OCI-LY1 (cell line): ENCODE measurements at regions not wholly inside any gene's neighbourhood (a gene's known extent, or its start where the extent isn't known, plus 50 kb on each side); places are given as distances from the start of the nearest gene placed in this dataset.

Experiments used
- H2AFZ ChIP-seq: fragments of 200-600 bp; sonication (generic), shearing (Covaris generic); 2 replicates; pipeline ENCODE4 v1.6.0; 2014; ENCODE audit warnings: antibody characterized with exemption, mild to moderate bottlenecking, low read length
- H3F3A ChIP-seq: fragments of 200-600 bp; sonication (generic), shearing (Covaris generic); 2 replicates; pipeline ENCODE4 v1.6.0; 2014; ENCODE audit warnings: mild to moderate bottlenecking, antibody characterized with exemption, low read length, moderate library complexity; ENCODE audit not compliant: insufficient read depth
- H3K27ac ChIP-seq: fragments of 200-600 bp; sonication (generic); 2 replicates; pipeline ENCODE4 v1.5.1; 2014; ENCODE audit warnings: low read length, mixed run types, mild to moderate bottlenecking, low read depth; ENCODE audit not compliant: poor library complexity, severe bottlenecking
- H3K27me3 ChIP-seq: fragments of 200-600 bp; sonication (generic); 2 replicates; pipeline ENCODE4 v1.6.0; 2014; ENCODE audit warnings: antibody characterized with exemption, mild to moderate bottlenecking, low read length, moderate library complexity; ENCODE audit not compliant: insufficient read depth
- H3K36me3 ChIP-seq: fragments of 200-600 bp; sonication (generic); 2 replicates; pipeline ENCODE4 v1.6.1; 2014; ENCODE audit warnings: mild to moderate bottlenecking, antibody characterized with exemption, low read length, moderate library complexity, mixed read lengths; ENCODE audit not compliant: insufficient read depth
- H3K4me1 ChIP-seq: fragments of 200-600 bp; sonication (generic); 2 replicates; pipeline ENCODE4 v1.5.1; 2014; ENCODE audit warnings: mild to moderate bottlenecking, low read length, moderate library complexity; ENCODE audit not compliant: insufficient read depth, severe bottlenecking
- H3K4me2 ChIP-seq: fragments of 200-600 bp; sonication (generic), shearing (Covaris generic); 2 replicates; pipeline ENCODE4 v1.6.1; 2014; ENCODE audit warnings: low read length
- H3K4me3 ChIP-seq: fragments of 200-600 bp; sonication (generic); 2 replicates; pipeline ENCODE4 v1.5.1; 2014; ENCODE audit warnings: low read length, low read depth, mild to moderate bottlenecking, mixed read lengths; ENCODE audit not compliant: poor library complexity, severe bottlenecking
- H3K79me2 ChIP-seq: fragments of 200-600 bp; shearing (Covaris generic); 2 replicates; pipeline ENCODE4 v1.6.1; 2016; ENCODE audit warnings: mixed run types, low read length, mixed read lengths; ENCODE audit not compliant: insufficient read depth
- H3K9ac ChIP-seq: fragments of 200-600 bp; sonication (generic), shearing (Covaris generic); 2 replicates; pipeline ENCODE4 v1.6.1; 2014; ENCODE audit warnings: mild to moderate bottlenecking, low read length, mixed read lengths
- H3K9me2 ChIP-seq: fragments of 200-600 bp; sonication (generic), shearing (Covaris generic); 2 replicates; pipeline ENCODE4 v1.6.1; 2014; ENCODE audit warnings: low read depth, mild to moderate bottlenecking, low read length, mixed read lengths
- H3K9me3 ChIP-seq: fragments of 200-600 bp; shearing (Covaris generic); 2 replicates; pipeline ENCODE4 v1.6.1; 2014; ENCODE audit warnings: low read length, mixed read lengths
- H4K20me1 ChIP-seq: fragments of 200-600 bp; sonication (generic), shearing (Covaris generic); 2 replicates; pipeline ENCODE4 v1.6.0; 2016; ENCODE audit warnings: mild to moderate bottlenecking, low read length; ENCODE audit not compliant: insufficient read depth
- EZH2 ChIP-seq: fragments of 200-600 bp; sonication (generic), shearing (Covaris generic); IDR thresholded peaks from 2 replicates; pipeline ENCODE4 v1.8.0; 2017; ENCODE audit warnings: borderline replicate concordance, mixed run types, mild to moderate bottlenecking, antibody characterized with exemption, low read length, moderate library complexity, mixed read lengths
- TF ChIP-seq, protein P1 (sequence below): fragments of 200-600 bp; sonication (generic), shearing (Covaris generic); IDR thresholded peaks from 2 replicates; pipeline ENCODE4 v1.5.1; 2017; ENCODE audit warnings: mild to moderate bottlenecking, antibody characterized with exemption, low read length, moderate library complexity, mixed read lengths

GRCh38 chr2:142536966-142537365 is 340.5 kb upstream of the KYNU start:
- no peak for TF ChIP-seq EZH2
- TF ChIP-seq, protein P1, sequence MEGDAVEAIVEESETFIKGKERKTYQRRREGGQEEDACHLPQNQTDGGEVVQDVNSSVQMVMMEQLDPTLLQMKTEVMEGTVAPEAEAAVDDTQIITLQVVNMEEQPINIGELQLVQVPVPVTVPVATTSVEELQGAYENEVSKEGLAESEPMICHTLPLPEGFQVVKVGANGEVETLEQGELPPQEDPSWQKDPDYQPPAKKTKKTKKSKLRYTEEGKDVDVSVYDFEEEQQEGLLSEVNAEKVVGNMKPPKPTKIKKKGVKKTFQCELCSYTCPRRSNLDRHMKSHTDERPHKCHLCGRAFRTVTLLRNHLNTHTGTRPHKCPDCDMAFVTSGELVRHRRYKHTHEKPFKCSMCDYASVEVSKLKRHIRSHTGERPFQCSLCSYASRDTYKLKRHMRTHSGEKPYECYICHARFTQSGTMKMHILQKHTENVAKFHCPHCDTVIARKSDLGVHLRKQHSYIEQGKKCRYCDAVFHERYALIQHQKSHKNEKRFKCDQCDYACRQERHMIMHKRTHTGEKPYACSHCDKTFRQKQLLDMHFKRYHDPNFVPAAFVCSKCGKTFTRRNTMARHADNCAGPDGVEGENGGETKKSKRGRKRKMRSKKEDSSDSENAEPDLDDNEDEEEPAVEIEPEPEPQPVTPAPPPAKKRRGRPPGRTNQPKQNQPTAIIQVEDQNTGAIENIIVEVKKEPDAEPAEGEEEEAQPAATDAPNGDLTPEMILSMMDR = no peak

DNA sequence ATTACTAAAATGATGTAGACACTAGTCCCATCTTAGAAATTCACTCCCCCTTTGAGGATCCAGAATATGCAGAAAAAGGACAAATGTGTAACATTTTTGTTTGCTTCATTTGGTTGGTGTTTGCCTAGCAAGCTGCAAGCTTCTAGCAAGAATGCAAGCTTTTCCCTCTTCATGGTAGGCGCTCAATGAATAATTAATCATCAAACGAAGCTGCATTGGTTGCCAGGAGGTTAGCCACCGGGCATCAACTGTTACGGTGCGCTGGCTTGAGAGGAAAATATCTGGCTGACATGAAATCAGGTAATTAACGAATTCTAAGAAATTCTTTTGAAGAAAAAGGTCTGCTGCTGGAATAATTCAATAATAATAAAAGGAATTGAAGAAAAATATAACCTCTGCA is 341.0 kb upstream of the KYNU start:
- H3F3A ChIP-seq = no peaks in the 10 kb centered on the region
- H3K4me2 ChIP-seq = no peak overlapping the region
- no peak overlapping the region for H3K4me3 ChIP-seq
- no peaks in the 10 kb centered on the region for H3K9me2 ChIP-seq
- H3K4me1 ChIP-seq = no peaks in the 10 kb centered on the region
- no peaks in the 10 kb centered on the region for H3K36me3 ChIP-seq
- no peak overlapping the region for H3K27ac ChIP-seq
- TF ChIP-seq EZH2 = no peak
- TF ChIP-seq, protein P1 = no peak
- H3K9ac ChIP-seq = no peak overlapping the region
- H2AFZ ChIP-seq = no peak overlapping the region
- no peaks in the 10 kb centered on the region for H3K79me2 ChIP-seq
- H3K27me3 ChIP-seq = no peaks in the 10 kb centered on the region
- no peaks in the 10 kb centered on the region for H3K9me3 ChIP-seq
- no peaks in the 10 kb centered on the region for H4K20me1 ChIP-seq

More at GRCh38 chr2:142536966-142537365, 340.5 kb upstream of the KYNU start:
- Histone ChIP-seq H4K20me1 (no peaks in the 10 kb centered on the region), H3K4me2 (no peak overlapping the region), H3K27me3 (no peaks in the 10 kb centered on the region), H3K9ac (no peak overlapping the region), H3K36me3 (no peaks in the 10 kb centered on the region), H3K9me2 (no peaks in the 10 kb centered on the region), H3K79me2 (no peaks in the 10 kb centered on the region), H3K27ac (no peak overlapping the region), H3K9me3 (no peaks in the 10 kb centered on the region), H3K4me3 (no peak overlapping the region), H3K4me1 (no peaks in the 10 kb centered on the region), H3F3A (no peaks in the 10 kb centered on the region), H2AFZ (no peak overlapping the region)

GRCh38 chr2:142535311-142535710 is 342.2 kb upstream of the KYNU start:
- no peaks in the 10 kb centered on the region for H3K4me1 ChIP-seq
- H3K9ac ChIP-seq = no peak overlapping the region
- H3K36me3 ChIP-seq = no peaks in the 10 kb centered on the region
- H4K20me1 ChIP-seq = no peaks in the 10 kb centered on the region
- no peak overlapping the region for H3K4me3 ChIP-seq
- H3K27me3 ChIP-seq = no peaks in the 10 kb centered on the region
- no peak overlapping the region for H3K27ac ChIP-seq
- no peaks in the 10 kb centered on the region for H3F3A ChIP-seq
- H3K9me3 ChIP-seq = no peaks in the 10 kb centered on the region
- TF ChIP-seq, protein P1 = no peak
- TF ChIP-seq EZH2 = no peak
- H3K4me2 ChIP-seq = no peak overlapping the region
- no peak overlapping the region for H2AFZ ChIP-seq
- no peaks in the 10 kb centered on the region for H3K9me2 ChIP-seq
- H3K79me2 ChIP-seq = no peaks in the 10 kb centered on the region
